Mesenchymal stem cell (in vitro differentiated cells and primary cell): ENCODE measurements at regions not wholly inside any gene's neighbourhood (a gene's known extent, or its start where the extent isn't known, plus 50 kb on each side); places are given as distances from the start of the nearest gene placed in this dataset.

Experiments
- DNase-seq: peaks from one replicate; pipeline ENCODE4 v3.0.0-alpha.2; 2013
- H2AFZ ChIP-seq: one replicate; pipeline ENCODE4 v1.6.1; 2013; ENCODE audit warnings: low read depth, mild to moderate bottlenecking, control low read depth, inconsistent platforms, low read length, moderate library complexity
- H2AK5ac ChIP-seq: 2 replicates; pipeline ENCODE4 v1.6.1; 2013; ENCODE audit warnings: low read length, moderate library complexity, mild to moderate bottlenecking, inconsistent platforms; ENCODE audit not compliant: severe bottlenecking
- H2BK120ac ChIP-seq: one replicate; pipeline ENCODE4 v1.6.1; 2013; ENCODE audit warnings: low read depth, mild to moderate bottlenecking, inconsistent platforms, low read length, moderate library complexity
- H2BK12ac ChIP-seq, 2 experiments: one replicate each; pipeline ENCODE4 v1.6.1; 2013; ENCODE audit warnings: inconsistent platforms in 2 of 2, low read length in 2 of 2, mild to moderate bottlenecking in 2 of 2, moderate library complexity in 2 of 2, control low read depth in 1 of 2
- H2BK15ac ChIP-seq: one replicate; pipeline ENCODE4 v1.6.1; 2013; ENCODE audit warnings: mild to moderate bottlenecking, low read depth, inconsistent platforms; ENCODE audit not compliant: poor library complexity, severe bottlenecking
- H2BK5ac ChIP-seq: 2 replicates; pipeline ENCODE4 v1.6.1; 2013; ENCODE audit warnings: low read depth, mild to moderate bottlenecking, low read length, control low read depth, inconsistent platforms; ENCODE audit not compliant: poor library complexity, severe bottlenecking
- H3K14ac ChIP-seq, 2 experiments: one replicate each; pipeline ENCODE4 v1.6.1; 2013; ENCODE audit warnings: inconsistent platforms in 2 of 2, low read length in 2 of 2, control low read depth in 1 of 2, mild to moderate bottlenecking in 1 of 2, moderate library complexity in 1 of 2
- H3K18ac ChIP-seq, 2 experiments: one replicate each; pipeline ENCODE4 v1.6.1; 2013; ENCODE audit warnings: inconsistent platforms in 2 of 2, low read length in 2 of 2, control low read depth in 1 of 2, low read depth in 1 of 2, mild to moderate bottlenecking in 1 of 2
- H3K23ac ChIP-seq, 2 experiments: one replicate each; pipeline ENCODE4 v1.6.1; 2013; ENCODE audit warnings: inconsistent platforms in 2 of 2, low read length in 2 of 2, mild to moderate bottlenecking in 2 of 2, moderate library complexity in 2 of 2, control low read depth in 1 of 2
- H3K27ac ChIP-seq: 2 replicates; pipeline ENCODE4 v1.5.1; 2013; ENCODE audit warnings: mild to moderate bottlenecking, moderate library complexity, low read length, control low read depth, inconsistent platforms; ENCODE audit not compliant: poor library complexity, severe bottlenecking
- H3K27me3 ChIP-seq, 2 experiments: 2 replicates each; pipeline versions ENCODE4 v1.6.1 to v1.7.0; 2013; ENCODE audit warnings: low read length in 2 of 2, mild to moderate bottlenecking in 2 of 2, moderate library complexity in 2 of 2, control low read depth in 1 of 2, inconsistent platforms in 1 of 2; ENCODE audit not compliant: control insufficient read depth in 1 of 2, insufficient read depth in 1 of 2
- H3K36me3 ChIP-seq, 2 experiments: 2 replicates each; pipeline versions ENCODE4 v1.6.1 to v1.7.0; 2013; ENCODE audit warnings: low read length in 2 of 2, control low read depth in 1 of 2, inconsistent platforms in 1 of 2, low read depth in 1 of 2, mild to moderate bottlenecking in 1 of 2; ENCODE audit not compliant: insufficient read depth in 2 of 2, control insufficient read depth in 1 of 2
- H3K4ac ChIP-seq, 2 experiments: one replicate each; pipeline ENCODE4 v1.6.1; 2013; ENCODE audit warnings: inconsistent platforms in 2 of 2, low read length in 2 of 2, mild to moderate bottlenecking in 2 of 2, moderate library complexity in 2 of 2, control low read depth in 1 of 2, low read depth in 1 of 2
- H3K4me1 ChIP-seq: 2 replicates; pipeline ENCODE4 v1.6.1; 2013; ENCODE audit warnings: low read depth, low read length, control low read depth; ENCODE audit not compliant: control insufficient read depth, insufficient read depth
- H3K4me2 ChIP-seq: 2 replicates; pipeline ENCODE4 v1.6.1; 2013; ENCODE audit warnings: low read length, mild to moderate bottlenecking, inconsistent platforms; ENCODE audit not compliant: poor library complexity, severe bottlenecking
- H3K4me3 ChIP-seq, 2 experiments: 2 replicates each; pipeline versions ENCODE4 v1.5.1 to v1.7.0; 2013; ENCODE audit warnings: low read length in 2 of 2, mild to moderate bottlenecking in 2 of 2, control low read depth in 1 of 2, low read depth in 1 of 2; ENCODE audit not compliant: insufficient read depth in 1 of 2
- H3K79me1 ChIP-seq: replicated peaks from 2 replicates; pipeline ENCODE4 v1.6.1; 2013; ENCODE audit warnings: mild to moderate bottlenecking, control low read depth, low read length, inconsistent platforms; ENCODE audit not compliant: poor library complexity, severe bottlenecking
- H3K9ac ChIP-seq: 2 replicates; pipeline ENCODE4 v1.7.0; 2013; ENCODE audit warnings: mild to moderate bottlenecking, low read length, moderate library complexity
- H3K9me3 ChIP-seq: 2 replicates; pipeline ENCODE4 v1.7.0; 2013; ENCODE audit warnings: mild to moderate bottlenecking, low read length; ENCODE audit not compliant: control insufficient read depth
- H4K8ac ChIP-seq: one replicate; pipeline ENCODE4 v1.6.1; 2013; ENCODE audit warnings: inconsistent platforms, mild to moderate bottlenecking, low read length, moderate library complexity
- H4K91ac ChIP-seq: one replicate; pipeline ENCODE4 v1.6.1; 2013; ENCODE audit warnings: mild to moderate bottlenecking, low read length, inconsistent platforms
- WGBS: methylation state at CpG from one replicate; pipeline ENCODE4 v1.1.7; 2013; ENCODE audit warnings: mixed read lengths; 5-methylcytosine and 5-hydroxymethylcytosine counted together

- H3K4me3 ChIP-seq = no peak overlapping the region
- peak overlapping the region in 1 of 2 experiments; percentile 18 for H3K14ac ChIP-seq
- H2AFZ ChIP-seq = no peak overlapping the region
- H3K27me3 ChIP-seq = peaks cover 0 to 54% of the 10 kb centered on the region in 2 experiments
- H3K9me3 ChIP-seq = no peaks in the 10 kb centered on the region
- no peak overlapping the region for H3K27ac ChIP-seq
- no peaks in the 10 kb centered on the region for H3K36me3 ChIP-seq
- H3K23ac ChIP-seq = no peak overlapping the region
- no peak overlapping the region for H3K9ac ChIP-seq
- H2BK5ac ChIP-seq = no peak overlapping the region
- peak overlapping the region; percentile 11 for H4K91ac ChIP-seq
- H3K4me1 ChIP-seq = no peaks in the 10 kb centered on the region
- no peak overlapping the region for H3K18ac ChIP-seq
- H2AK5ac ChIP-seq = no peak overlapping the region
- peak overlapping the region; percentile 68 for H2BK15ac ChIP-seq
- no peak overlapping the region for H2BK120ac ChIP-seq
- no peak overlapping the region for H3K4ac ChIP-seq
- peak overlapping the region; percentile 31 to 61 for H2BK12ac ChIP-seq
- WGBS = 92% methylated on average over 8 of the region's 8 CpGs
- no peak overlapping the region for H3K4me2 ChIP-seq
- no peaks in the 10 kb centered on the region for H3K79me1 ChIP-seq
- DNase-seq = no peak
- H4K8ac ChIP-seq = no peak overlapping the region
Measured at GRCh38 chr16:86227041-86227440, 283.3 kb upstream of the FOXF1 start.

GRCh38 chr16:86227801-86228200, 282.5 kb upstream of the FOXF1 start:
- no peak overlapping the region for H2AFZ ChIP-seq
- H4K8ac ChIP-seq = no peak overlapping the region
- H2BK120ac ChIP-seq = no peak overlapping the region
- no peak overlapping the region for H3K4me2 ChIP-seq
- H2BK5ac ChIP-seq = no peak overlapping the region
- 85% methylated on average over 12 of the region's 12 CpGs for WGBS
- H3K79me1 ChIP-seq = no peaks in the 10 kb centered on the region
- H3K27me3 ChIP-seq = peaks cover 0 to 58% of the 10 kb centered on the region in 2 experiments
- H3K18ac ChIP-seq = peak overlapping the region in 1 of 2 experiments; percentile 54
- no peak overlapping the region for H2BK15ac ChIP-seq
- peak overlapping the region; percentile 90 for H4K91ac ChIP-seq
- no peak overlapping the region for H2BK12ac ChIP-seq
- no peak overlapping the region for H3K27ac ChIP-seq
- no peak overlapping the region for H3K14ac ChIP-seq
- no peak overlapping the region for H3K4me3 ChIP-seq
- H3K23ac ChIP-seq = no peak overlapping the region
- H3K4me1 ChIP-seq = no peaks in the 10 kb centered on the region
- no peak overlapping the region for H2AK5ac ChIP-seq
- no peaks in the 10 kb centered on the region for H3K36me3 ChIP-seq
- no peaks in the 10 kb centered on the region for H3K9me3 ChIP-seq
- DNase-seq = no peak
- H3K4ac ChIP-seq = peak overlapping the region; percentile 35 to 51
- H3K9ac ChIP-seq = no peak overlapping the region

- Histone ChIP-seq H2BK15ac (no peak overlapping the region), H2BK5ac (no peak overlapping the region), H2AFZ (no peak overlapping the region), H4K91ac (no peak overlapping the region), H3K4me3 (no peak overlapping the region), H2AK5ac (no peak overlapping the region), H2BK120ac (no peak overlapping the region), H3K4ac (no peak overlapping the region), H2BK12ac (no peak overlapping the region), H3K79me1 (no peaks in the 10 kb centered on the region), H3K9ac (no peak overlapping the region), H4K8ac (no peak overlapping the region), H3K27me3 (peaks cover 0 to 61% of the 10 kb centered on the region in 2 experiments), H3K14ac (no peak overlapping the region), H3K36me3 (no peaks in the 10 kb centered on the region), H3K4me2 (no peak overlapping the region), H3K27ac (no peak overlapping the region), H3K23ac (no peak overlapping the region), H3K18ac (no peak overlapping the region), H3K9me3 (no peaks in the 10 kb centered on the region), H3K4me1 (no peaks in the 10 kb centered on the region)
- WGBS = 100% methylated on average over 2 of the region's 4 CpGs
- no peak for DNase-seq
Measured at GRCh38 chr16:86228713-86229112, 281.6 kb upstream of the FOXF1 start.

- Histone ChIP-seq H3K27ac (no peak overlapping the region), H3K14ac (no peak overlapping the region), H4K91ac (no peak overlapping the region), H3K4me3 (no peak overlapping the region), H2BK12ac (peak overlapping the region in 1 of 2 experiments; percentile 0), H4K8ac (no peak overlapping the region), H3K4me2 (no peak overlapping the region), H2BK15ac (no peak overlapping the region), H3K27me3 (peaks cover 0 to 59% of the 10 kb centered on the region in 2 experiments), H2BK5ac (no peak overlapping the region), H3K23ac (no peak overlapping the region), H3K36me3 (no peaks in the 10 kb centered on the region), H2BK120ac (no peak overlapping the region), H3K4me1 (no peaks in the 10 kb centered on the region), H3K9ac (no peak overlapping the region), H2AFZ (no peak overlapping the region), H2AK5ac (no peak overlapping the region), H3K79me1 (no peaks in the 10 kb centered on the region), H3K18ac (no peak overlapping the region), H3K4ac (no peak overlapping the region), H3K9me3 (no peaks in the 10 kb centered on the region)
- 67% methylated on average over 1 of the region's 2 CpGs for WGBS
- DNase-seq = no peak
Measured at GRCh38 chr16:86229283-86229682, 281.0 kb upstream of the FOXF1 start.
